Peyer's patch (tissue), 4 donors: ENCODE measurements at regions not wholly inside any gene's neighbourhood (a gene's known extent, or its start where the extent isn't known, plus 50 kb on each side); places are given as distances from the start of the nearest gene placed in this dataset.

Experiments used
- DNase-seq, 3 donors: peaks; one replicate each; pipeline ENCODE4 v3.0.0-alpha.2; 2017 to 2019
- H3K27ac ChIP-seq, 4 donors: fragments of 200-600 bp; sonication (generic); one replicate each; pipeline ENCODE4 v1.5.1; 2016 to 2019
- H3K27me3 ChIP-seq, 2 donors: fragments of 200-600 bp; sonication (generic); one replicate each; pipeline ENCODE4 v1.5.1; 2019
- H3K36me3 ChIP-seq, 3 donors: fragments of 200-600 bp; sonication (generic); one replicate each; pipeline ENCODE4 v1.5.1; 2016 to 2019
- H3K4me1 ChIP-seq, 4 donors: fragments of 200-600 bp; sonication (generic); one replicate each; pipeline ENCODE4 v1.5.1; 2016 to 2019
- H3K4me3 ChIP-seq, 4 donors: fragments of 200-600 bp; sonication (generic); 1 replicate in 3 of 4; 2 replicates in 1 of 4; pipeline ENCODE4 v1.5.1; 2016 to 2019; ENCODE audit warnings: mild to moderate bottlenecking in 1 of 4
- H3K9me3 ChIP-seq, 4 donors: fragments of 200-600 bp; sonication (generic); one replicate each; pipeline ENCODE4 v1.5.1; 2016 to 2019; ENCODE audit warnings: mild to moderate bottlenecking in 1 of 4
- CTCF ChIP-seq, 6 experiments: fragments of 450-650 bp in 4 of 6; fragments of 200-600 bp in 2 of 6; sonication (generic) in 1 of 6; IDR thresholded peaks; one replicate each; pipeline ENCODE4 v1.5.1; 2017 to 2019; ENCODE audit warnings: antibody characterized with exemption in 6 of 6, mild to moderate bottlenecking in 3 of 6, moderate library complexity in 1 of 6
- POLR2A ChIP-seq, 2 donors: fragments of 450-650 bp; IDR thresholded peaks; one replicate each; pipeline ENCODE4 v1.5.1; 2017; ENCODE audit warnings: antibody characterized with exemption in 2 of 2, mild to moderate bottlenecking in 2 of 2, moderate library complexity in 2 of 2

DNA sequence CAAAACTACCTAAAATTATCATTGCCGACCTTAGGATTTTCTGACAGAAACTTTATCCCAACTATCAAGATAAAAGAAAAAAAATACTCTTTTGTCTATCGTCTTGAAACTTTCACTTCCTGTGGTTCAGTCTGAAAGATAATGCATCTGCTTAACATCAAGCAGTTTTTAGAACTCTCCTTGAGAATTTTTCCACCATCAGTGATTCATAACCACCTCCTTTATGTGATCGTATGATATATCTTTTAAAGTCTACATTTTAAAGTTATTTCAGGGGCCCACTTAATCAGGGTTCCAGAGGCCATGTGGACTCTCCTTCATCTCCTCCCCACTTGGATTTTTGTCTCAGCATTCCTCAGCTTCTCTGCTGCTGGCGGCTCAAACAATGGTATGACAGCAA is 272.8 kb upstream of the TENM3 start:
- H3K36me3 ChIP-seq: no peaks in the 10 kb centered on the region
- H3K27ac ChIP-seq: no peak overlapping the region
- H3K4me3 ChIP-seq: no peak overlapping the region
- H3K27me3 ChIP-seq: no peaks in the 10 kb centered on the region
- no peak for DNase-seq
- H3K4me1 ChIP-seq: no peaks in the 10 kb centered on the region
- TF ChIP-seq CTCF (IDR thresholded peaks at IDR 0.05): no peak
- no peak for TF ChIP-seq POLR2A (IDR thresholded peaks at IDR 0.05)
- no peaks in the 10 kb centered on the region for H3K9me3 ChIP-seq

DNA sequence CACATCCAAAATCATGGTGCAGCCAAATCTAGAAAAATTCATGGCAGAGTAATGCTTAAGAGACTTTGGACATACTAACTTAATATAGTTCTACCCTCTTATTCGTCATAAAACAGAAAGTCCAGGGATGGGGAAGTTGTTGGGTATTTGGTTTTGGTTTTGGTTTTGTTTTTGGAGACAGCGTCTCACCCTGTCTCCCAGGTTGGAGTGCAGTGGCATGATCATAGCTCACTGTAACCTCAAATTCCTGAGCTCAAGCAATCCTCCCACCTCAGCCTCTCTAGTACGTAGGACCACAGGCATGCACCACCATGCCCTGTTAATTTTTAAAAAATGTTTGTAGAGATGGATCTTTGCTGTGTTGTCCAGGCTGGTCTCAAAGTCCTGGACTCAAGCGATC is 271.8 kb upstream of the TENM3 start:
- Histone ChIP-seq H3K4me1 (no peaks in the 10 kb centered on the region), H3K27me3 (no peaks in the 10 kb centered on the region), H3K9me3 (no peaks in the 10 kb centered on the region), H3K36me3 (no peaks in the 10 kb centered on the region), H3K4me3 (no peak overlapping the region), H3K27ac (no peak overlapping the region)
- no peak for TF ChIP-seq CTCF (IDR thresholded peaks at IDR 0.05)
- TF ChIP-seq POLR2A (IDR thresholded peaks at IDR 0.05): no peak
- no peak for DNase-seq

- Histone ChIP-seq H3K27me3 (no peaks in the 10 kb centered on the region), H3K36me3 (no peaks in the 10 kb centered on the region), H3K4me3 (no peak overlapping the region), H3K4me1 (no peaks in the 10 kb centered on the region), H3K27ac (no peak overlapping the region), H3K9me3 (no peaks in the 10 kb centered on the region)
- TF ChIP-seq POLR2A (IDR thresholded peaks at IDR 0.05) (no peak), CTCF (IDR thresholded peaks at IDR 0.05) (no peak)
- no peak for DNase-seq
These were observed 271.2 kb upstream of the TENM3 start for GRCh38 chr4:181971973-181972372.

DNA sequence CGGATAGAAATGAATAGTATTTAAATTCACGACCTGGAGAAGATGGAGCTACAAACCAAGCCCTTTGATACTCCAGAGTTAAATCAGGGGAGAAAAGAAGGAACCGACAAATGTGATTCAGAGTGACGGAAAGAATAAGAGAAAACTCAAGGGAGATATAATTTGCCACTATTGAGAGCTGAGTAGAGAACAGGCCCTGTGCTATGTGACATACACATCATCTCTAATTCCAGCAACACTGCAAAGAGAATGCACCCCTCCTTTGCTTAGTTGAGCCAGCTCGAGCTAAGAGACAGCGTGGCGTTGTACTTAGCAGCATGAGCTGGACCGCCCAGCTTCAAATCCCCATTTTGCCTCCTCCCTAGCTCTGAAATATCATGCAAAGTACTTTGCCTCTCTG is 266.4 kb upstream of the TENM3 start:
- TF ChIP-seq CTCF (IDR thresholded peaks at IDR 0.05): no peak
- TF ChIP-seq POLR2A (IDR thresholded peaks at IDR 0.05): no peak

DNA sequence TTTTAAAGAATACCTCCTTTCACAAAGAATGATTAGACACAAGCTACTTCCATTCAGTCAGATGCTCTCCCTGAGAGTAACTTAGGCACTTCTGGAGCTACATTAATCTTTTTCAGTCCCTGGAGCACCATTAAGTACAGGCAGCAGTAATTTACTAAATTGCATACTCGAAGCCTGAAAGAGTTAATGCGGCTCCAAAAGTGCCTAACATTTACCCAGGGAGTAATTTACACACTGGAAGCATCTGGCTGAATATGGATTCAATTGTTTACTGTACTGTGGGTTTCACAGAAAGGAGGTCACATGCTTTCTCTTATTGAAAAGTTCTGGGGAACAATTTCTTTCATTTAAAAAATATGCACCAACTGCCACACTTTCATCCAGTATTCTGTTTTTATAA is 260.8 kb upstream of the TENM3 start:
- no peak overlapping the region for H3K27ac ChIP-seq
- no peaks in the 10 kb centered on the region for H3K9me3 ChIP-seq
- no peaks in the 10 kb centered on the region for H3K36me3 ChIP-seq
- no peaks in the 10 kb centered on the region for H3K27me3 ChIP-seq
- H3K4me1 ChIP-seq: no peaks in the 10 kb centered on the region
- TF ChIP-seq POLR2A (IDR thresholded peaks at IDR 0.05) (no peak), CTCF (IDR thresholded peaks at IDR 0.05) (no peak)
- DNase-seq: no peak
- H3K4me3 ChIP-seq: no peak overlapping the region

More for the DNA sequence above, 266.4 kb upstream of the TENM3 start:
- H3K9me3 ChIP-seq: no peaks in the 10 kb centered on the region
- no peaks in the 10 kb centered on the region for H3K36me3 ChIP-seq
- no peaks in the 10 kb centered on the region for H3K4me1 ChIP-seq
- DNase-seq: no peak
- H3K27ac ChIP-seq: no peak overlapping the region
- H3K27me3 ChIP-seq: no peaks in the 10 kb centered on the region
- no peak overlapping the region for H3K4me3 ChIP-seq

- TF ChIP-seq CTCF (IDR thresholded peaks at IDR 0.05): no peak
- H3K9me3 ChIP-seq: no peaks in the 10 kb centered on the region
- H3K27ac ChIP-seq: no peak overlapping the region
- no peaks in the 10 kb centered on the region for H3K27me3 ChIP-seq
- H3K4me3 ChIP-seq: no peak overlapping the region
- DNase-seq: no peak
- no peaks in the 10 kb centered on the region for H3K4me1 ChIP-seq
- H3K36me3 ChIP-seq: no peaks in the 10 kb centered on the region
These were observed 260.3 kb upstream of the TENM3 start for GRCh38 chr4:181982856-181983255.
